Neural cell (in vitro differentiated cells): ENCODE measurements at regions not wholly inside any gene's neighbourhood (a gene's known extent, or its start where the extent isn't known, plus 50 kb on each side); places are given as distances from the start of the nearest gene placed in this dataset.

ENCODE experiments used
- EP300 ChIP-seq: fragments of 450-650 bp; conservative IDR thresholded peaks from 2 replicates; pipeline ENCODE4 v1.6.1; 2014; ENCODE audit warnings: antibody characterized with exemption, mild to moderate bottlenecking, moderate library complexity; ENCODE audit not compliant: poor library complexity, severe bottlenecking
- EZH2 ChIP-seq: fragments of 200-600, 300-800 bp; shearing (Covaris generic), sonication (generic); IDR thresholded peaks from 2 replicates; pipeline ENCODE4 v1.6.1; 2014; ENCODE audit warnings: antibody characterized with exemption, low read length, borderline replicate concordance, mild to moderate bottlenecking; ENCODE audit not compliant: insufficient read depth, poor library complexity, severe bottlenecking
- MXI1 ChIP-seq: fragments of 450-650 bp; conservative IDR thresholded peaks from 2 replicates; pipeline ENCODE4 v1.6.1; 2014; ENCODE audit warnings: antibody characterized with exemption, mild to moderate bottlenecking; ENCODE audit not compliant: poor library complexity, severe bottlenecking
- POLR2AphosphoS5 ChIP-seq: IDR thresholded peaks from 2 replicates; pipeline ENCODE4 v1.6.1; 2012
- RAD21 ChIP-seq: fragments of 450-650 bp; conservative IDR thresholded peaks from 2 replicates; pipeline ENCODE4 v1.6.1; 2014; ENCODE audit warnings: antibody characterized with exemption, mild to moderate bottlenecking, moderate library complexity
- TAF1 ChIP-seq: IDR thresholded peaks from 2 replicates; pipeline ENCODE4 v1.6.1; 2012; ENCODE audit warnings: low read depth
- TF ChIP-seq, protein P1 (sequence below): fragments of 450-650 bp; IDR thresholded peaks from 2 replicates; pipeline ENCODE4 v1.5.1; 2014; ENCODE audit warnings: antibody characterized with exemption, mild to moderate bottlenecking, moderate library complexity; ENCODE audit not compliant: poor library complexity, severe bottlenecking

DNA sequence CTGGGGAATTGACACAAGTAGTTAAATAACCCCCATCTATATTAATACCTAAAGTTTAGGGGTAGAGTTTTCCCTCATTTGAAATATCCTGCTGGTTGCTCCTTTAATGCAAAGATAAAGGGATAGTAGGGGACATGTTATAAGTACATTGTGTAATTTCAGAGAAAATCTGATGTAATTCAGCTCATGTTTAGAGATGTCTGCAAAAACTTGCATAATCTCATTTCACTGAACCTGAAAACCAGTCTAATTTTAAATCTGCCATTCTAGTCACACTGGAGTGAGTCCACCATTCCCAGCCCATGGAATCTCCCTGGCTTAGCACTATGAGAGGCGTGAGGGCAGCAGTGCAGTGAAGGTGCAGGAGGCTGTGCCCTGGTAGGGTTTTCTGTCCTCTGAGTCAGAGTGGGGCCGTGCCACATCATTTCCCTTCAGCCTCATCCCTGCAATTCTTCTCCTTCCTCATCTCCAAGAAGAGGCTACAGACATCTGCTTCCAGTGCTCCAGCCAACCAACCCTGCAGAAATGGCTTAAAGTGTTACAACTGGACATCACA lies 246.3 kb upstream of the UMPS start:
- TF ChIP-seq, protein P1, sequence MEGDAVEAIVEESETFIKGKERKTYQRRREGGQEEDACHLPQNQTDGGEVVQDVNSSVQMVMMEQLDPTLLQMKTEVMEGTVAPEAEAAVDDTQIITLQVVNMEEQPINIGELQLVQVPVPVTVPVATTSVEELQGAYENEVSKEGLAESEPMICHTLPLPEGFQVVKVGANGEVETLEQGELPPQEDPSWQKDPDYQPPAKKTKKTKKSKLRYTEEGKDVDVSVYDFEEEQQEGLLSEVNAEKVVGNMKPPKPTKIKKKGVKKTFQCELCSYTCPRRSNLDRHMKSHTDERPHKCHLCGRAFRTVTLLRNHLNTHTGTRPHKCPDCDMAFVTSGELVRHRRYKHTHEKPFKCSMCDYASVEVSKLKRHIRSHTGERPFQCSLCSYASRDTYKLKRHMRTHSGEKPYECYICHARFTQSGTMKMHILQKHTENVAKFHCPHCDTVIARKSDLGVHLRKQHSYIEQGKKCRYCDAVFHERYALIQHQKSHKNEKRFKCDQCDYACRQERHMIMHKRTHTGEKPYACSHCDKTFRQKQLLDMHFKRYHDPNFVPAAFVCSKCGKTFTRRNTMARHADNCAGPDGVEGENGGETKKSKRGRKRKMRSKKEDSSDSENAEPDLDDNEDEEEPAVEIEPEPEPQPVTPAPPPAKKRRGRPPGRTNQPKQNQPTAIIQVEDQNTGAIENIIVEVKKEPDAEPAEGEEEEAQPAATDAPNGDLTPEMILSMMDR: no peak
- TF ChIP-seq EZH2 (no peak), POLR2AphosphoS5 (no peak), MXI1 (no peak), TAF1 (no peak), EP300 (no peak), RAD21 (no peak)
